ENCODE measurements at regions not wholly inside any gene's neighbourhood (a gene's known extent, or its start where the extent isn't known, plus 50 kb on each side); places are given as distances from the start of the nearest gene placed in this dataset.

DNA sequence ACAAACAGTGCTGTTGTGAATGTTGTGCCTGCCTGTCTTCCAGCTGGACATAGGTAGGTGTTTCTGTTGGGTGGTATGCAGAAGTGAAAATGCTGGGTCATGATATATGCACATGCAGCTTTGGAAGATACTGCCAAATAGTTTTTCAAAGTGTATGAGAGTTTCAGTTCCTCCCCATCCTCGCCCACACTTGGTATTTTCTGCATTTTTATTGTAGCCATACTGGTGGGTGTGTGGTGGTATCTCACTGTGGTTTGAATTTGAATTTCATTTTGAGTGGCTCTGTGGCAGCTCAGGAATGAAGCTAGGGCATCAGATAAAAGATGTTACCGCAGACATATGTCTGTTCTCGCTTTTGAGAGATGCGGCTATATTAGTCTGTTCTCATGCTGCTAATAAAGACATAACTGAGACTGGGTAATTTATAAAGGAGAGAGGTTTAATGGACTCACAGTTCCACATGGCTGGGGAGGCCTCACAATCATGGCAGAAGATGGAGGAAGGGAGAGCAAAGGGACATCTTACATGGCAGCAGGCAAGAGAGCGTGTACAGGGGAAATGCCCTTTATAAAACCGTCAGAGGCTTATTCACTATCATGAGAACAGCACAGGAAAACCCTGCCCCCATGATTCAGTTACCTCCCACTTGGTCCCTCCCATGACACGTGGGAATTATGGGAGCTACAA lies 183.1 kb downstream of the CAND1 start:
- peak overlapping the region; percentile 64 for H3K27ac Mint-ChIP-seq

DNA sequence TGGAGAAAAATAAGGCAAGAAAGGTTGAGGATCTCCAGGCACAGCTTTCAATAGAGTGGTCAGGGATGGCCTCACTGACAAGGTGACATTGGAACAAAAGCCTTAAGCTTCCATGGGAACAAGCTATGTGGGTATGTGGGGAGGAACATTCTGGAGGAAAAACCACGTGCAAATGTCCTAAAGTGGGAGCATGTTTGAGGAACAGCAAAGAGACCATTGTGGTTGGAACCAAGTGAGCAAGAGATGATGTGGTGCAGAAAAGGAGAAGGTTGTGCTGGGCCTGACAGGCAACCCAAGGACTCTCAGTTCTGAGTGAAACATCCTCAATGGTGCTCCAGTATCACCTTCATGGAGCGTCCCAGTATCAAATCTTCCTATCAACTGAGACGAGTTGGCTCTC lies 184.0 kb downstream of the CAND1 start:
- Mint-ChIP-seq H3K4me1 (ENCODE audit: low read depth) (peaks cover 76% of the 10 kb centered on the region), H3K4me3 (no peak overlapping the region), H3K9me3 (peaks cover 16% of the 10 kb centered on the region), H3K27ac (no peak overlapping the region), H3K36me3 (ENCODE audit: low read depth) (peaks cover 5% of the 10 kb centered on the region), H3K27me3 (peaks cover 43% of the 10 kb centered on the region)
- intact Hi-C loops (cut with micrococcal nuclease) = loop anchor here (2.0 to 10.0 kb wide), 5 partner anchors 52 to 194 kb away; partner anchors contain the start of gene DYRK2

More for the DNA sequence above, 183.1 kb downstream of the CAND1 start:
- intact Hi-C loops (cut with micrococcal nuclease) = loop anchor here (2.0 to 10.0 kb wide), 5 partner anchors 53 to 195 kb away; partner anchors contain the start of gene DYRK2
- H3K9me3 Mint-ChIP-seq = peaks cover 16% of the 10 kb centered on the region
- H3K36me3 Mint-ChIP-seq (ENCODE audit: low read depth) = peaks cover 5% of the 10 kb centered on the region
- H3K4me3 Mint-ChIP-seq = no peak overlapping the region
- peaks cover 72% of the 10 kb centered on the region for H3K4me1 Mint-ChIP-seq (ENCODE audit: low read depth)
- H3K27me3 Mint-ChIP-seq = peaks cover 51% of the 10 kb centered on the region

DNA sequence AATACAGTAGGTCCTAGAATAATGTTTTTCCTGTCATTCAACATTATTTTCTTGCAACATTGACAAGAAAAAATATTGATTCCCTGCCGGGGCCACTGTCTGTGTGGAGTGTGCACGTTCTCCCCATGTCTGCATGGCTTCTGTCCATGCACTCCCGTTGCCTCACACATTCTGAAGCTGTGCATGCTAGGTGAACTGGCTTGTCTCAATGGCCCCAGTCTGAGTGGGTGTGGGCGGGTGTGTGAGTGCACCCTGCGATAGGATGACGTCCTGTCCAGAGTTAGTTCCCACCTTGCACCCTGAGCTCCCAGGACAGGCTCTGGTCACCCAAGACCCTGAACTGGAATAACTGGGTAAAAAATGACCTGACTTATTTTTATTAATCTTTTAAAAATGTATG lies 186.1 kb downstream of the CAND1 start:
- peaks cover 79% of the 10 kb centered on the region for H3K4me1 Mint-ChIP-seq (ENCODE audit: low read depth)
- H3K4me3 Mint-ChIP-seq = no peak overlapping the region
- peaks cover 5% of the 10 kb centered on the region for H3K36me3 Mint-ChIP-seq (ENCODE audit: low read depth)
- H3K9me3 Mint-ChIP-seq = peaks cover 16% of the 10 kb centered on the region
- intact Hi-C loops (cut with micrococcal nuclease) = loop anchor here (5.0 to 10.0 kb wide), 3 partner anchors 50 to 242 kb away; no protein-coding TSS in a partner anchor
- H3K27ac Mint-ChIP-seq = no peak overlapping the region
- H3K27me3 Mint-ChIP-seq = peaks cover 26% of the 10 kb centered on the region

DNA sequence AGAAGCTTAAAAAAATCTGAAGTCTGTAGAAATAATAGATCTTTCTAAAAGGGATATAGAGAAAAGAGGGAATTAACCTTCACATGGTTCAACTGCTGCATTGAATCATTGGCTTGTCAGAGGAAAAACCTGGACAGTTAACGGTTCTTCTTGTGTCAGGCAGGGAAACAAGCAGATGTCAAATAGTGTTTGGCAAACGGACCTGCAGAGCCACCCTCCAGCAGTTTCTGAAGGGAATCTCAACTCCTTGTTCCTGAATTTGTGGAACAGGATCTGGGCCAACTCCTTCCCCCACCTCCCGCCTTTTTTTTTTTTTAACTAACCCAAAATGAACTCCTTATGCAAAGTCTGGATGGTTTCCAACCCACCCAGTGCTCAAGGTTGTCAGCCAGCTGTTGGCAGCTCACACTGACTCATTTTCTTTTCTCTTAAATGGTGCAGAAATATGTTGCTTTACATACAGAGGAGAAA lies 187.3 kb downstream of the CAND1 start:
- intact Hi-C loops (cut with micrococcal nuclease) = loop anchor here (5.0 to 10.0 kb wide), 3 partner anchors 48 to 241 kb away; no protein-coding TSS in a partner anchor
- H3K27ac Mint-ChIP-seq = no peak overlapping the region

DNA sequence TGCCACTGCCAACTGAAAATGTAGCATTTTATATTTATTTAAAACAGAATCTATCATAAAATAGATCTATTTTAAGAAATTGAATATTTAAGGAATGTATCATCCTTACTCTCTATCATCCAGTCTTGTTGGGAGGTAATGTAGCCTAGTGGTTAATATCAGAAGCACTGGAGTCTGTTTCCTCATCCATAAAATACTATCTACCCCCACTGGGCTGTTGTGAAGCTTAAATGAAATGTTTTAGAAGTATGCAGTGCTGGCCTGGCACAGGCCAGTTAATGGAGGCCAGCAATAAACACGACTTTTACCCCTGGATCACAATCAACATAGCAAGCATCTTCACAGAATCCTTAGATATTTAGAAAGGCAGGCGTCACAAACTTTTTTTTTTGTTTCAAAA lies 188.0 kb downstream of the CAND1 start:
- H3K9me3 Mint-ChIP-seq = peaks cover 14% of the 10 kb centered on the region
- H3K4me3 Mint-ChIP-seq = no peak overlapping the region
- H3K27ac Mint-ChIP-seq = peak overlapping the region; percentile 72
- peaks cover 29% of the 10 kb centered on the region for H3K27me3 Mint-ChIP-seq
- peaks cover 60% of the 10 kb centered on the region for H3K4me1 Mint-ChIP-seq (ENCODE audit: low read depth)
- intact Hi-C loops (cut with micrococcal nuclease) = loop anchor here (5.0 to 10.0 kb wide), 3 partner anchors 48 to 240 kb away; no protein-coding TSS in a partner anchor
- peaks cover 5% of the 10 kb centered on the region for H3K36me3 Mint-ChIP-seq (ENCODE audit: low read depth)

More for the DNA sequence above, 187.3 kb downstream of the CAND1 start:
- Mint-ChIP-seq H3K4me3 (no peak overlapping the region), H3K27me3 (peaks cover 28% of the 10 kb centered on the region), H3K9me3 (peaks cover 16% of the 10 kb centered on the region), H3K4me1 (ENCODE audit: low read depth) (peaks cover 67% of the 10 kb centered on the region), H3K36me3 (ENCODE audit: low read depth) (peaks cover 5% of the 10 kb centered on the region)

DNA sequence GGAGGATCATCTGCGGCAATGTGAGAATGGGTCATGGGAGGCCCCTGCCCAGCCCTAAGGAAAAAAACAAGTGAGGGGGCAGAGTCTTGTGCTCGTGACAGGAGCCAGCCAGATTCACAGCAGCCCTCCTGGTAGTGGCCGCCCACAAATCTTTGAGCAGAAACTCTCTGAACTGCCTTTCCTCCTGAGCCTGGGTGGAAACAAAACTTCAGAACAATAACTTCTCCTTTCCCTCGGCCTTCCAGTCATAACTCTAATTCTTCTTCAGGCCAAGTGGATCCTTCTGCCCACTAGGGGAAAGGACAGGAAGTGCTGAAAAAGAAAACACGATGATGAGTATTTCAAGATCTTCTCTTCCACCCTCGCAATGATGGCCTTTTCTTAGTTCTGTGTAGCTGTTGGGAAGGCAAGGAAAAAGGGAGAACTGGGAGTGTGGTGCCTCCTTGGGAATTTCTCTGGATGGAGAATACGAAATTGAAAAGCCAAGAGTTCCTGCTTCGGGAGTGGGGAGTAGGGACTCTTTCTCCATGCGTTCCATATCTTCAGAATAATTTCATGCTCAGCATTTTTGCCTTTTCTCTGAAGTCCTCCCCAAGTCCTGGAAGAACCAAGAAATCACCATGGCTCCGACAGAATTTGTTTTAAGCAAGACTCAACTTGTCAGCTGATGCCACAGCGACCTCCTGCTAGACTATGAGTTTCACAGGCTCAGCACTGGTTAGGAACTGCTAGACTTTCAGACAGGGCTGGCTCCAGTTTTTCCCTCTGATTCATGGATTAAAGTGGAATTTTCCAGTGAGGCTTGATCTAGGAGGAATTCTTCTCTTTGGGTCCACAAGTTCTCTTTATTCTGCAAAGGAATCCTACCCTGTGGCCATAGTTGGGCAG lies 188.9 kb downstream of the CAND1 start:
- peaks cover 51% of the 10 kb centered on the region for H3K4me1 Mint-ChIP-seq (ENCODE audit: low read depth)
- intact Hi-C loops (cut with micrococcal nuclease) = loop anchor here (5.0 to 10.0 kb wide), 3 partner anchors 47 to 239 kb away; no protein-coding TSS in a partner anchor
- no peaks in the 10 kb centered on the region for H3K36me3 Mint-ChIP-seq (ENCODE audit: low read depth)
- peaks cover 5% of the 10 kb centered on the region for H3K9me3 Mint-ChIP-seq
- H3K27ac Mint-ChIP-seq = peak overlapping the region; percentile 72
- H3K27me3 Mint-ChIP-seq = peaks cover 36% of the 10 kb centered on the region
- no peak overlapping the region for H3K4me3 Mint-ChIP-seq

DNA sequence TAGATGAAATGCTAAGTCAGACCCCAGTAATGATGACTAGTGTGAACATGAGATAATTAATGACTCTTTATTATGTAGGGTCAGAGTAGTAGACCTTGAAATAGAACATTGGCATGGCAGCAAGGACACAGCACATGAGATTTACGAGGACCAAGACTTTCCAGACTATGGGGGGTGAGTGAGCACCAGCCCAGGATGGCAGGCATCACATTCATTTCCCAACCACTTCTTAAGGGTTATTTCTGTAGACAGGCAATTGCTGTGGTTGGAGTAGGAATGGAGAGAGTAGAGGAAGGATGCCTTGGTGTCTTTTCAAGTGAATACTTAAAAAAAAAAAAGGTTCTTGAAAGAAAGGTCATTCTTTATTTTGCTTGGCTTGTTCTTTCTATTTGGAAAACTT lies 189.4 kb upstream of the DYRK2 start:
- peaks cover 46% of the 10 kb centered on the region for H3K4me1 Mint-ChIP-seq (ENCODE audit: low read depth)
- intact Hi-C loops (cut with micrococcal nuclease) = loop anchor here (5.0 to 10.0 kb wide), 3 partner anchors 46 to 238 kb away; no protein-coding TSS in a partner anchor
- H3K36me3 Mint-ChIP-seq (ENCODE audit: low read depth) = no peaks in the 10 kb centered on the region
- no peaks in the 10 kb centered on the region for H3K9me3 Mint-ChIP-seq
- peaks cover 38% of the 10 kb centered on the region for H3K27me3 Mint-ChIP-seq
- H3K4me3 Mint-ChIP-seq = no peak overlapping the region
- no peak overlapping the region for H3K27ac Mint-ChIP-seq

DNA sequence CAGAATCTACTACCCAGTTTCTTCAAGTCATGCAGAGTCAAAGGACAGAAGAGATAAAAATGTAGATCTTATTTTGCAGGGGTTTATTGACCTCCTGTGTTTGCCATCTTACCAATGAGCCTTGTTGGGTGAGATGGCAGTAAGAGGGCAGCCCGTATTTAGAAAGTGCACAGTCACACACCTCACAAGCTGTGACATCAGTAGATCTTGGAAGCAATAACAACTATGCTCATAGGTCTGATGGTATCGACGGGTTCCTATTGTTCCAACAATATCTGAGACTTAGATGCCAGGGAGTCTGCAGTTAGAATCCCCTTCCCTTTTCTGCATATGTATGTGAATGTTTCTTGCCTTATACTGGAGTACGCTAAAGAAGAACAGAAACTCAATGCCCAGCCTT lies 189.0 kb upstream of the DYRK2 start:
- Mint-ChIP-seq H3K36me3 (ENCODE audit: low read depth) (no peaks in the 10 kb centered on the region), H3K4me3 (no peak overlapping the region), H3K9me3 (no peaks in the 10 kb centered on the region), H3K4me1 (ENCODE audit: low read depth) (peaks cover 42% of the 10 kb centered on the region), H3K27ac (no peak overlapping the region), H3K27me3 (peaks cover 38% of the 10 kb centered on the region)
- intact Hi-C loops (cut with micrococcal nuclease) = loop anchor here (5.0 to 10.0 kb wide), 3 partner anchors 45 to 238 kb away; no protein-coding TSS in a partner anchor

DNA sequence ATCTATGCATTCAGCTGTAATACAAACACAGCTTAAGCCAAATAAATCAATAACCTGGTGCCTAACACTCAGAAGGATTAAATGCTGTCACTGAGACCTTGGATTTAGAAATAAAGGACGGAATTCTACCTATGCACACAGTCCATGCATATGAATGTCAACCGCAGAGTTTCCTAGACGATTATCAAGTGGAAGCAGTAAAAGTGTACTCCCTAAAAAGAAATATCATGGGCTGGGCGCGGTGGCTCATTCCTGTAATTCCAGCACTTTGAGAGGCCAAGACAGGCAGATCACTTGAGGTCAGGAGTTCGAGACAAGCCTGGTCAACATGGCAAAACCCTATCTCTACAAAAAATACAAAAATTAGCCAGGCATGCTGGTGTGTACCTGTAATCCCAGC lies 188.2 kb upstream of the DYRK2 start:
- H3K4me1 Mint-ChIP-seq (ENCODE audit: low read depth) = peaks cover 40% of the 10 kb centered on the region
- no peaks in the 10 kb centered on the region for H3K36me3 Mint-ChIP-seq (ENCODE audit: low read depth)
- H3K9me3 Mint-ChIP-seq = no peaks in the 10 kb centered on the region
- H3K4me3 Mint-ChIP-seq = no peak overlapping the region
- intact Hi-C loops (cut with micrococcal nuclease) = no loop called here
- no peak overlapping the region for H3K27ac Mint-ChIP-seq
- H3K27me3 Mint-ChIP-seq = peaks cover 39% of the 10 kb centered on the region

DNA sequence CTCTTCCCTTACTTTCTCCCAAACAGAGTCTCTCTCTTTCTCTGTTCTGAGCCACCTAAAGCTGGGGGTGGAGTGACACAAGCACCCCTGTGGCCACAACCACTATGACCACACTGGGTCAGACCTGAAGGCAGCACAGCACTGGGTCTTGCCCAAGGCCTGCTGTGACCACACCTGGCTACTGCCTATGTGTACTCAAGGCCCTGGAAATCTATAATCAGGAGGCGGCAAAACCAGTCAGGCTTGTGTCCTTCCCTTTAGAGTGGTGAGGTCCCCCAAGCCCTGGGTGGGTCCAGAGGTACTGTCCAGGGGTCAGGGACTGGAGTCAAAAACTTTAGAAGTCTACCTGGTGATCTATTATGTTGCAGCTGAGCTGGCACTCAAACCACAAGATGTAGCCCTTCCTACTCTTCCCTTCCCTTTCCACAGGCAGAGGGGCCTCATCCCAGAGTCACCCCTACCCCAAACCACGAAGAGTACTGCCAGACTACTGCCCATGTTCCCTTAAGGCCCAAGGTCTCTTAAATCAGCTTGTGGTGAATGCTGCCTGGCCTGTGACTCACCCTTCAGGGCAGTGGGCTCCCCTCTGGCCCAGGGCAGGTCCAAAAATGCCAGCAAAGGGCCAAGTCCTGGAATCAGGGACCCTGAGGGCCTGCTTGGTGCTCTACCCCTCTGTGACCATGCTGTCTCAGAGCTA lies 179.8 kb upstream of the DYRK2 start:
- Mint-ChIP-seq H3K36me3 (ENCODE audit: low read depth) (no peaks in the 10 kb centered on the region), H3K4me1 (ENCODE audit: low read depth) (peaks cover under 1% of the 10 kb centered on the region), H3K4me3 (no peak overlapping the region), H3K27me3 (peaks cover 19% of the 10 kb centered on the region), H3K27ac (no peak overlapping the region), H3K9me3 (peaks cover 20% of the 10 kb centered on the region)
- intact Hi-C loops (cut with micrococcal nuclease) = no loop called here

DNA sequence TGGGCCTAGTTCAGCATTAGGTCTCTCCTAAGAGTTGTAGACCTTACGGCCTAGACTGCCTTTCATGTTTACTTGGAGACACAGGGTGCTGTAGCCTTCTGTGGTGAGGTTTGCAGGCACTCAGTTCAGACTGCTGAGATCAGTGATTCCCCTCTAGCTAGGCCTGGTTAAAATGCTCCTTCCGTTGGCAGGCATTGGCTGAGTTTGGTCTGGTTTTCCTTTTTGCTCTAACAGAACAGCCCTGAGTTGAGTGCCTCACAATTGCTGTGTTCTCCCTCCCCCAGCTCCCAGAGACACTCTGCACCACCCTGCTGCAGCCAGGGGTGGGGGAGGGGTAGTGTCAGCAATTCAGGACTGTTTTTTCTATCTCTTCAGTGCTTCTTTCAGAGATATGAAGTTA lies 178.9 kb upstream of the DYRK2 start:
- Mint-ChIP-seq H3K27ac (no peak overlapping the region), H3K4me1 (ENCODE audit: low read depth) (no peaks in the 10 kb centered on the region), H3K4me3 (no peak overlapping the region), H3K27me3 (peaks cover 18% of the 10 kb centered on the region), H3K9me3 (peaks cover 20% of the 10 kb centered on the region), H3K36me3 (ENCODE audit: low read depth) (no peaks in the 10 kb centered on the region)
- intact Hi-C loops (cut with micrococcal nuclease) = loop anchor here (5.0 kb wide), 1 partner anchor 43 kb away; no protein-coding TSS in a partner anchor

DNA sequence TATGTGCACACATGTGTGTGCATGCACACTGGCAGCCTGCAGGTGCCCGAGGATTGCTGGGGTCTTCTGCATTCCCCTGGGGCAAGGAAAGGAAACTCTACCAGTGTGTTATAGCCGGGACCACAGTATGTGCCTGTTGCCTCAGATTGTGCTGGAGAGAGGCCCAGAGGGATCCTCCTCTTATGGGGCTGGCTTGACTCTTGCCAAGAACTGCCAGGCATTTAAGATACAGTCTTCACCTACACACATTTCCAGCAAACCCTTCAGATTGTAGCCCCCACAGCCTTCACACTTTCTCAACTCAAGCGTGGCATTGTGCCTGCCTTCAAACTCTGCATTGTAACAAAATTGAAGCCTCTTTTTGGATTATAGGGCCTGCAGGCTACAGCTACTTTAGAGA lies 176.7 kb upstream of the DYRK2 start:
- Mint-ChIP-seq H3K36me3 (ENCODE audit: low read depth) (no peaks in the 10 kb centered on the region), H3K4me3 (no peak overlapping the region), H3K4me1 (ENCODE audit: low read depth) (no peaks in the 10 kb centered on the region), H3K27ac (no peak overlapping the region), H3K9me3 (peaks cover 11% of the 10 kb centered on the region), H3K27me3 (peaks cover 12% of the 10 kb centered on the region)
- intact Hi-C loops (cut with micrococcal nuclease) = loop anchor here (5.0 kb wide), 1 partner anchor 40 kb away; no protein-coding TSS in a partner anchor

DNA sequence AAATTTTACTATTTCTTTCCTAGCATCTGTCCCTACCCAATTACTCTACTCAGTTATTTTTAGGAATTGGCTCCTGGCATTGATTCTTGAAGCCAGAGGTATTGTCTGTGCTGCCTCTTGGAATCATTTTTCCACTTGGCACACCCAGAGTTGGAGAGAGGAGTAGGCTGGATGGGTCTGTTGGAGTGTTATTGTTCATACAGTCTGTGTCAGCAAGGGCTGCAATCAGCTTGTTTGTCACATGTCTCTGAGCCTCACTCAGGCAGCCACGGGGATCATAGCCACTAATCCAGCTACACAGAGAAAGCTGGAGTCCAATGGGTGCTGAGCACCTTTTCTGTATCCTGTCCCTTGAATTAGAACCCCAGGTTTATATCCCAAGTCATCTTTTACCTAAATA lies 176.0 kb upstream of the DYRK2 start:
- no peaks in the 10 kb centered on the region for H3K36me3 Mint-ChIP-seq (ENCODE audit: low read depth)
- intact Hi-C loops (cut with micrococcal nuclease) = loop anchor here (5.0 kb wide), 1 partner anchor 40 kb away; no protein-coding TSS in a partner anchor
- peaks cover 7% of the 10 kb centered on the region for H3K27me3 Mint-ChIP-seq
- no peak overlapping the region for H3K27ac Mint-ChIP-seq
- H3K4me1 Mint-ChIP-seq (ENCODE audit: low read depth) = no peaks in the 10 kb centered on the region
- H3K9me3 Mint-ChIP-seq = peaks cover 4% of the 10 kb centered on the region
- no peak overlapping the region for H3K4me3 Mint-ChIP-seq

Measured in dendritic cell treated with granulocyte-macrophage colony-stimulating factor and Interleukin-4, amounts not matched to agents 40 ng/mL and 50 ng/mL, for 4 days (primary cell).